GM19468 (cell line): ENCODE measurements at regions not wholly inside any gene's neighbourhood (a gene's known extent, or its start where the extent isn't known, plus 50 kb on each side); places are given as distances from the start of the nearest gene placed in this dataset.

Experiments
- ATAC-seq: cut with Tn5 transposase; IDR thresholded peaks from one replicate; pipeline ENCODE4 v1.9.1; 2021; ENCODE audit warnings: mild to moderate bottlenecking, moderate library complexity, moderate number of reproducible peaks; ENCODE audit not compliant: unreplicated experiment; ENCODE audit errors: extremely low read depth

DNA sequence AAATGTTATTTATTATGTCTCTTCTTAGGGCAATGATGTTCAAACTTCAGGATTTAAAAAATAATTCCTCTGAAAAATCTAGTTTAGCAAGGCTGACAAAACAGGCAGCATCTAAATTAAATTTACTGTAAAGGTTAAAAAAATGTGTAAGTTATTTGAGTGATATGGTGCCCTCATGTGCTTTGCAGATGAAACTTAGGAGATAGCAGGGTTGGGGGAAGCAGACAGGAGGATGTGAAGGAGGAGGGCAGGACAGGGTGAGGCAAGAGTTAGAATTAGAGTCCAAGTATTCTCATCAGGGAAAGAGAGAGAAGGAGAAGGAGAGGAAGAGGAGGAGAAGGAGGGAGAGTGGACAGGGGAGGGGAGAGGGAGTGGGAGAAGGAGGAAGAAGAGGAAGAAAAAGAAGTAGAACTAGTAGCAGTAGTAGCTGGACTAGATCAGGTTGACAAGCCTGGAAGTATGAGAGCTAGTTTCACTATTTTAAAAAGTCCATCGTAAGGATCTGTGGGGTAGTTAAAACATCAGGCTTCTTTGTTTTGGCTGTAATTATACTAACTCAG is 141.2 kb upstream of the SESN3 start:
- ATAC-seq: no peak

DNA sequence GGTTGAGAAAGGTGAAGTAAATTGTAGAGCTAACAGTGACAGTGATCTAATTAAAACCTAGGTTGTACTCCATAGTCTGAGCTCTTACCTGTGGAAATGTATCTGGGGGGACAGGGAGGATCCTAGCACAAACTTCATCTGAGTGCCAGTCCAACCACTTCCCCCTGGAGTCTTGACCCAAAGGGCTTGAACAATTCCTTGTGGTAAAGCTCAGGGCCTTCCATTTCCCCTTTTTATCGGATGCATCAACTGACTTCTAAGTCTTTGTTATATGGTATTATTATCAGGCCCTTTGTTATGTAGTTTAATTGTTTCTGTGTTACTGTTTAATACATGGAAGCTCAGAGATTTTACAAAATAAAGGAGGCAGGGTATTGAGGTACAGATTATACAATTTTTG is 140.2 kb upstream of the SESN3 start:
- ATAC-seq: no peak

- no peak for ATAC-seq
Measured at GRCh38 chr11:95367726-95368125, 136.7 kb upstream of the SESN3 start.

- ATAC-seq: no peak
Measured at GRCh38 chr11:95365348-95365747, 134.3 kb upstream of the SESN3 start.

- ATAC-seq: no peak
Measured at GRCh38 chr11:95364324-95365295, 133.6 kb upstream of the SESN3 start.

GRCh38 chr11:95363708-95364107 is 132.7 kb upstream of the SESN3 start:
- no peak for ATAC-seq

GRCh38 chr11:95363164-95363563 is 132.2 kb upstream of the SESN3 start:
- ATAC-seq: no peak

DNA sequence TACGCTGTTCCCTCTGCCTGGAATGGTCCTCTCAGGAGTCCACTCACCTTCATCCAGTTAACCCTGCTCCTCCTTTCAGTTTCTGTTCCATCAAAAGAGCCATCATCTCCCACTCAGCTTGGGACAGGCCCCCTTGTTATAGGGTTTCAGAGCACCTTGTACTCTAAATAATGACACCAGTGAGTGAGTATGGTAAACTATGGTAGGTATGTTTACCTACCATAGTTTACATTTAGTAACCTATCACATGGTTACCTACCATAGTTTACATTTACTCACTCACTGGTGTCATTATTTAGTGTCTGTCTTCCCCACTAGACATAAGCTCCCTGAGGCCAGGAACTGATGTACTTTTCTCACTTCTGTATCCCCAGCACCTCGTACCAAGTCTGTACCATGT is 130.2 kb upstream of the SESN3 start:
- no peak for ATAC-seq

DNA sequence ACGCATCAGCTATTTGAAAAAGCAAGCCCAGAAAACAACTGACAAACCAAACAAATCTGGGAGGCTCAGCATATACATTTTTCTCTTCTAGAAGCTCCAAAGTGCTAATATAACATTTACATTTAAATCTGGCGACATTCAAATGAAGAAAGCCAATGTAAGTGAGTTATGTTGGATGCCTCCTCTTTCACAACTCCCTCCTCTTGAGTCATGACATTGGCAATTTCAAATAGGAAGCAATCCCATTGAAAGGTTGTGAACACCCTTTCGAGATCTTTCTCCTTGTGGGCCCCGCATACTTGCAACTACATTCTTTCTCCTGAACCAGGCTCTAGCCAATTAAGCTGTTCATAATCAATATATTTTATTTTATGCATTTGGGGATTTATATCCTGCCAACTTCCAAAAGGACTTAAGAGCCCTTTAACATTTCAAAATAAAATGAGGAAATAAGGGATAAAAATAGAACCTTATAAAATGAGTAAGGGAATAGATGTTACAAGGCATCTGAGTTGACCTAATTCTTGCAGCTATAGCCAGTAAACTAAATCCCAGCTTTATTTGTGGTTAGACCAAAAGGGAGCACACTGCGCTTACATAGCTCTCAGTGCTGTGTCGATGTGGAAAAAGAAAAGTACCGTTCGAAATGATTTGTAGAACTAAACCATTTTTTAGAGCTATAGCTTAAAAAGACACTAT is 129.5 kb upstream of the SESN3 start:
- ATAC-seq: no peak

GRCh38 chr11:95359756-95360155 is 128.8 kb upstream of the SESN3 start:
- no peak for ATAC-seq

DNA sequence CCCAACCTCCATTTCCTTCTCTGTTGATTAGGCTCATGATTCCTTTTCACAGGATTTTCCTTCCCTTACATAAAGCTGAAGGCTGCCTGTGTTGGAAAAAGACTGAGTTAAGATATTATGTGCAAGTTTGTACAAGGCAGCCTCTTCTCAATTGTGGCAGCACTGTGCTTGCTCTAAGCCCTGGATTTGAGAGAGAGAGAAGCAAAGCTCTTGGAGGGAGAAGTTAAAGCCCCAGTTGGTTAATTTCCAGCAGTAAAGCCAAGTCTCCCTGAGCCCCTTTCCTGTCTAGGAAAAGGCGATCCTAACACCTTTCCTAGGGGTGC is 128.3 kb upstream of the SESN3 start:
- no peak for ATAC-seq

GRCh38 chr11:95358511-95359340 is 127.7 kb upstream of the SESN3 start:
- no peak for ATAC-seq

DNA sequence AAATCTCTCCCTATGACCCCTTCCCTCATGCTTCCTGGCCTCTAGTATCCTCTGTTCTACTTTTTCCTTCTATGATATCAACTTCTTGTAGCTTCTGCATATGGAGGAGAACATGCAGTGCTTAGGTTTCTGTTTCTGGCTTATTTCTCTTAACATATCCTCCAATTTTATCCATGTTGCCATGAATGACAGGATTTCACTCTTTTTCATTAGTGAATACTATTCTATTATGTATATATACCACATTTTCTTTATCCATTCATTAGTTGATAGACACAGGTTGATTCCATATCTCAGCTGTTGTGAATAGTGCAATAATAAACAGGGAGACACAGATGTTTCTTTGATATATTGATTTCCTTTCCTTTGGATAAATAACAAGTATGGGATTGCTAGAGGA is 123.3 kb upstream of the SESN3 start:
- ATAC-seq: no peak

DNA sequence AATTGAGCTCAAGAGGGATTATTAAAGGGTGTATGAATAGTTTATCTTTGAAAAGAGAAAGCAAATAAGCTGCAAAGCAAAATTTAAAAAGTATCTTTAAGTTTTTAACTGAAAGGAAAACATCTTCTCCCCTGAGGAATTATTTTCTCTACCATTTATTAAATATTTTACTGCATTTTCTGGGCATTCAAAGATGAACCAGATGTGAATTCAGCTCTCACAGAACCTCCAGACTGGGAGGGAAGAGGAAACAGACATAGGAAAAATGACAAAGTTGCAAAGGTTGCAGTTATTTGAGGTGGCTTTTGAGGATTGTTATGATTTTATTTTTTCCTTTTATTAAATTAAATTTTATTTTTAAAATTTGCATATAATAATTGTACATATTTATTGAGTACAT is 122.7 kb upstream of the SESN3 start:
- no peak for ATAC-seq

- no peak for ATAC-seq
Measured at GRCh38 chr11:95352733-95353346, 121.8 kb upstream of the SESN3 start.

DNA sequence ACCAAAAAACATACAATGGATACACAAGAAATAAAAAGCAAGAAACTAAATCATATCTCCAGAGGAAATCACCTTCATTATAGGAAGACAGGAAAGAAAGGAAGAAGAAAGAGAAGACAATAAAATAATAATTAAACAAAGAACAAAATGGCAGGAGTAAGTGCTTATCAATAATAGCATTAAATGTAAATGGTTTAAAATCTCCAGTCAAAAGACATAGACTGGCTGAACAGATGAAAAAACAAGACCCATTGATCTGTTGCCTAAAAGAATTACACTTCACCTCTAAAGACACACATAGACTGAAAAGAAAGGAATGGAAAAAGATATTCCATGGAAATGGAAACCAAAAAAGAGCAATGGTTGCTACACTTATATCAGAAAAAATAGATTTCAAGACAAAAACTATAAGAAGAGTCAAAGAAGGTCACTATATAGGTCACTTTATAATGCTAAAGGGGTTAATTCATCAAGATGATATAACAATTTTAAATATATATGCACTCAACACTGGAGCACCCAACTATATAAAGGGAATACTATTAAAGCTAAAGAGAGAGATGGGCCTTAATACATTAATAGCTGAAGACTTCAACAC is 118.4 kb upstream of the SESN3 start:
- no peak for ATAC-seq

- no peak for ATAC-seq
Measured at GRCh38 chr11:95346265-95346664, 115.3 kb upstream of the SESN3 start.

DNA sequence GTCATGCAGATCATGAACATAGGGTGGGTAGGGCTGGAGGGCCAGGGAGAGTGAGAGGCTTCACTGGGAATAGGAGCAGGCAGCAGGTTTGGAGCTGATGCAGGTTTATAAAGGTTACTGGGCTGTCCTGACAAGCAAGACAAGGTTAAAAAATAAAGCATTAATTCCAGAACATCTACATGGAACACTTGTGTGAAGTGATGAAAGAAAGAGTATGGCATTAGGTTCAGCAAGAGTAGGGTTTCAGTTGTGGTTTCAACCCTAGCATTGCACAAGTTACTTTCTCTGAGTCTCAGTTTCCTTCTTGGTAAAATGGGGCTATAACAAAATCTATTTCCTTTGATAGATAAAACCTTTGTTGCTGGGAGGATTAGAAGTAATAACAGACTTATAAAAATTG is 114.6 kb upstream of the SESN3 start:
- no peak for ATAC-seq

DNA sequence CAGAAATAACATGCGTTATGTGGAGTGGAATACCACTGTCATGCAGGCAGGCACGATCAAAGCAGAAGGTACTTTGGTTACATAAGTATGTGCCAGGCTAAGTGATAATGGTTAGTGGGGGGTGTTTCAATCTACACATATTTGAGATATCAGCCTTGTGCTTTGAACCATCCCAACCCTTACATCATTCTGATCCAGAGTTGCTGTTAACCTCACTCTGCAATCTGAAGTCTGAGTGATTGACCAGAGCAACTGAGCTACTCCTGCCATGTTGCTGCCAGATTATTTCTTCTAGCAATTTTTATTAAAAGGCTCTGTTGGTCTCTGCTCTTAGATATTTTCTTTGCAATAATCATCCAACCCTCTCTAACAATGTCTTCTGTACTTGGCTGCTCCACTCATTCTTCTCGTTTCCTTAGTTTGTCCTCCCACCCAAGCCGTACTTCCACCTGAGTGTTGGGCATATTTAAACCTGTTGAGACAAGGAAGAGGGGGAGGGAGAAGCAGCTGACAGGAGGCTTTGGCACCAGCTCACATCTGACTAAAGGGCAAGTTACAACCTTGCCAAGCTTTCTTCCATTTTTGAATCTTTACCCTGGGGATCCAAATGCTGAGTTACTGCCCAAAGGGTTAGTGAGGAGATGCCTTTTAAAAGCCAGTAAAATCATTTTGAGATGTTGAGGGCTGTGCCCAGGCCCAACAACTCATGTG is 114.1 kb upstream of the SESN3 start:
- no peak for ATAC-seq
